H54 (cell line): ENCODE measurements at regions not wholly inside any gene's neighbourhood (a gene's known extent, or its start where the extent isn't known, plus 50 kb on each side); places are given as distances from the start of the nearest gene placed in this dataset.

ENCODE experiments used
- DNase-seq: peaks from one replicate; pipeline ENCODE4 v3.0.0; 2011; ENCODE audit warnings: low spot score, mixed read lengths; ENCODE audit not compliant: insufficient read length
- FAIRE-seq: peaks from 3 replicates; lab custom pipeline; 2011; peaks lifted over from hg19 to GRCh38; lab: Jason Lieb, UNC
- POLR2A ChIP-seq: IDR thresholded peaks from 2 replicates; pipeline ENCODE4 v1.6.1; 2011; ENCODE audit warnings: low read depth, mild to moderate bottlenecking, low read length

DNA sequence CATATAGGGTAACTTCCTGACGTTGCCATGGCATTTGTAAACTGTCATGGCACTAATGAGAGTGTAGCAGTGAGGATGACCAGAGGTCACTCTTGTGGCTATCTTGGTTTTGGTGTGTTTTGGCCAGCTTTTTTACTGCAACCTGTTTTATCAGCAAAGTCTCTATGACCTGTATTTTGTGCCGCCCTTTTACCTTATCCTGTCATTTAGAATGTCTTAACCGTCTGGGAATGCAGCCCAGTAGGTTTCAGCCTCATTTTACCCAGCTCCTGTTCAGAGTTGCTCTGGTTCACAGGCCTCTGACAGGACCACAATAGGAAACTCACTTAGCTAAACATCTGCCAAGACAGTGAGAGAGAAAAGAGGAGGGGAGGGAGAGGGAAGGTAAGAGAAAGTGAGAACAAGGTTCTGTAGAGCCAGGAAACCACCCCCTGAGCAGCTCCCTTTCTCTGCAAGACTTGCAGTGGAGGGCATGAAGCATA, 64.8 kb upstream of the PLEKHG3 start:
- FAIRE-seq: no peak
- DNase-seq: no peak
- no peak for TF ChIP-seq POLR2A

- DNase-seq (no peak), FAIRE-seq (no peak)
- TF ChIP-seq POLR2A: no peak
These were observed 63.4 kb upstream of the PLEKHG3 start for GRCh38 chr14:64640839-64641238.

- DNase-seq: no peak
- TF ChIP-seq POLR2A: no peak
- no peak for FAIRE-seq
These were observed 62.5 kb upstream of the PLEKHG3 start for GRCh38 chr14:64641760-64642159.

DNA sequence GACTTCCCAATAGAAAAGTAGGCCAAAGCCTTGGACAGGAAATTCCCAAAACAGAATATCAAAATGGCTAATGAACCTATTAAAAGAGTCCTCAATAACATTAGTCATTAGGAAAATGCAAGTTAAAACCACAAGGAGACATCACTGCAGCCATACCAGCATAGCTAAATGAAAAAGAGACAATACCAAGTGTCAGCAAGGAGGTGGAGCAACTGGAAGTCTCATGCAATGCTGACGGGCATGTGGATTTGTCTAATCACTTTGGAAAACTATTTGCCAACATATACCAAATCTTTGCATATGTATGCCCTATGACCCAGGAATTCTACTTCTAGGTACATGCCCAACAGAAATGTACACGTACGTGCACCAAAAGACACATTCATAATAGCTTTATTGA, 60.5 kb upstream of the PLEKHG3 start:
- DNase-seq: no peak
- no peak for TF ChIP-seq POLR2A
- FAIRE-seq: no peak

DNA sequence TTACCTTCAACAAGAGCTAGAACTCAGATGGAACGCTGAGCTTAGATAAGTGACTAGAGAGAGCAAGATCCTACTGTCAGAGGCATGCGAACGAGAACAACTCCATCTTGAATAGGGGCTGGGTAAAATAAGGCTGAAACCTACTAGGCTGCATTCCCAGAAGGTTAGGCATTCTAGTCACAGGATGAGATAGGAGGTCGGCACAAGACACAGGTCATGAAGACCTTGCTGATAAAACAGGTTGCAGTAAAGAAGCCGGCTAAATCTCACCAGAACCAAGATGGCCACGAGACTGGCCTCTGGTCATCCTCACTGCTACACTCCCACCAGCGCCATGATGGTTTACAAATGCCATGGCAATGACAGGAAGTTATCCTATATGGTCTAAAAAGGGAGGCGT, 59.6 kb upstream of the PLEKHG3 start:
- TF ChIP-seq POLR2A: no peak
- FAIRE-seq: no peak
- no peak for DNase-seq

GRCh38 chr14:64645220-64645892, 58.9 kb upstream of the PLEKHG3 start:
- DNase-seq: peak; percentile 42
- TF ChIP-seq POLR2A: no peak
- FAIRE-seq: peak; percentile 97

- FAIRE-seq: no peak
- DNase-seq: no peak
- TF ChIP-seq POLR2A: no peak
These were observed 58.1 kb upstream of the PLEKHG3 start for GRCh38 chr14:64646103-64646502.

DNA sequence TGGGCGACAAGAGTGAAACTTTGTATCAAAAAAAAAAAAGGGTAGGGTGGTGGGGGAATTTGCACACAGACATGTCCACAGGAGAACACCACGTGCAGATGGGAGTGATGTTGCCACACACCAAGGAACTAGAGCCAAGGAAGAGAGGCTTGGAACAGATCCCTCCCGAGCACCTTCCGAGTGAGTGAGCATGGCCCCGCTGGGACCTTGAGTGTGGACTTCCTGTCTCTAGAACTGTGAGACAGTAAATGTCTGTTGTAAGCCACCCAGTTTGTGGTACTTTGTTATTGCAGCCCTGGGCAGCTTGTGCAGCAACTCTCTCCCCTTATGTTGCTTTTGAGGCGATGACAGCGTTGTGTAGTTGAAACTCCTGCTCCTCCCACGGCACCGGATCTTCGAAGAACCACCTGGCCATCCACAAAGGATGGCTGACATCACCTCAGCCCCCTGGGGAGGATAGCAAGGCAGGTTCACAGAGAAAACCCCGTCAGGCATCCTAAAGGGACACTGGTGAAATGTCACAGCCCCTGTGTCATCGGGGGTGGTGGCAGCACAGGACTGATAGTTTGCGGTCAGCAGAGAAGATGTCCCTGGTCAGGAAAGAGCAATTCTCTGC, 54.7 kb upstream of the PLEKHG3 start:
- DNase-seq: no peak
- no peak for FAIRE-seq
- TF ChIP-seq POLR2A: no peak

GRCh38 chr14:64653900-64654245, 50.4 kb upstream of the PLEKHG3 start:
- TF ChIP-seq POLR2A: no peak
- FAIRE-seq: no peak
- DNase-seq: no peak

- FAIRE-seq (peak; percentile 96), DNase-seq (peak; percentile 71)
- TF ChIP-seq POLR2A: no peak
These were observed 49.9 kb upstream of the PLEKHG3 start for GRCh38 chr14:64654246-64654900.
